Liver (tissue), 3 donors: ENCODE measurements at regions not wholly inside any gene's neighbourhood (a gene's known extent, or its start where the extent isn't known, plus 50 kb on each side); places are given as distances from the start of the nearest gene placed in this dataset.

Experiments
- HNF4G ChIP-seq: IDR thresholded peaks from 2 replicates; pipeline ENCODE4 v1.6.1; 2016; ENCODE audit warnings: antibody characterized with exemption
- JUND ChIP-seq, 2 donors: IDR thresholded peaks; 2 replicates each; pipeline ENCODE4 v1.6.1; 2016; ENCODE audit warnings: antibody characterized with exemption in 2 of 2
- RAD21 ChIP-seq, 2 donors: IDR thresholded peaks; 2 replicates each; pipeline ENCODE4 v1.6.1; 2016; ENCODE audit warnings: antibody characterized with exemption in 2 of 2, mild to moderate bottlenecking in 2 of 2
- TAF1 ChIP-seq: conservative IDR thresholded peaks from 2 replicates; pipeline ENCODE4 v1.6.1; 2016; ENCODE audit warnings: antibody characterized with exemption, mild to moderate bottlenecking
- YY1 ChIP-seq: IDR thresholded peaks from 2 replicates; pipeline ENCODE4 v1.6.1; 2016; ENCODE audit warnings: antibody characterized with exemption, mild to moderate bottlenecking
- TF ChIP-seq, protein P1 (sequence below): fragments of 150-350 bp; IDR thresholded peaks from 2 replicates; pipeline ENCODE4 v1.5.1; 2017; ENCODE audit warnings: improper control_type of control experiment, low read depth, low read length; ENCODE audit not compliant: missing input control
- TF ChIP-seq, protein P2 (sequence below): IDR thresholded peaks from 2 replicates; pipeline ENCODE4 v1.6.1; 2016; ENCODE audit warnings: antibody characterized with exemption, mild to moderate bottlenecking
- TF ChIP-seq, protein P3 (sequence below): IDR thresholded peaks from 2 replicates; pipeline ENCODE4 v1.6.1; 2016; ENCODE audit warnings: antibody characterized with exemption
- TF ChIP-seq, protein P4 (sequence below): IDR thresholded peaks from 2 replicates; pipeline ENCODE4 v1.6.1; 2016; ENCODE audit warnings: antibody characterized with exemption
- donor health status: healthy.
- donor health status: healthy.

DNA sequence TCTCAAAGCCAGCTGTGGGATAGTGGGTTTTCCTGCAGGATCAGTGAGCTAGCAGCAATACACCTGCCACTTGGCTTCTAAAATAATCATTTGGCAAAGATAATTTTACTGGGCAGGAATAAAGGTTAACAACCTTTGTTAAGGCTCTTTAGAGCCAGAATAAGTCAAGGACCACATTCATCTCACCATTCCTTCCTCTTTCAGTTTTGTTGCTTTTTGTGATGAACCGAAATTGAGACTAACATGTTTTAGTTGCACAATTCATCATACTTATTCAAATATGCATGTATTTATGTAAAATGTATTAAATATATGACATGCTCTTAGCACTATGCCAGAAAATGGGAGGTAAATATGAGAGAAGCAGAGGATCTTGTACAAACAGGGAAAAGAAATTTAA is 824.4 kb upstream of the TYRP1 start:
- TF ChIP-seq, protein P1, sequence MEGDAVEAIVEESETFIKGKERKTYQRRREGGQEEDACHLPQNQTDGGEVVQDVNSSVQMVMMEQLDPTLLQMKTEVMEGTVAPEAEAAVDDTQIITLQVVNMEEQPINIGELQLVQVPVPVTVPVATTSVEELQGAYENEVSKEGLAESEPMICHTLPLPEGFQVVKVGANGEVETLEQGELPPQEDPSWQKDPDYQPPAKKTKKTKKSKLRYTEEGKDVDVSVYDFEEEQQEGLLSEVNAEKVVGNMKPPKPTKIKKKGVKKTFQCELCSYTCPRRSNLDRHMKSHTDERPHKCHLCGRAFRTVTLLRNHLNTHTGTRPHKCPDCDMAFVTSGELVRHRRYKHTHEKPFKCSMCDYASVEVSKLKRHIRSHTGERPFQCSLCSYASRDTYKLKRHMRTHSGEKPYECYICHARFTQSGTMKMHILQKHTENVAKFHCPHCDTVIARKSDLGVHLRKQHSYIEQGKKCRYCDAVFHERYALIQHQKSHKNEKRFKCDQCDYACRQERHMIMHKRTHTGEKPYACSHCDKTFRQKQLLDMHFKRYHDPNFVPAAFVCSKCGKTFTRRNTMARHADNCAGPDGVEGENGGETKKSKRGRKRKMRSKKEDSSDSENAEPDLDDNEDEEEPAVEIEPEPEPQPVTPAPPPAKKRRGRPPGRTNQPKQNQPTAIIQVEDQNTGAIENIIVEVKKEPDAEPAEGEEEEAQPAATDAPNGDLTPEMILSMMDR, result no peak
- TF ChIP-seq, protein P2, sequence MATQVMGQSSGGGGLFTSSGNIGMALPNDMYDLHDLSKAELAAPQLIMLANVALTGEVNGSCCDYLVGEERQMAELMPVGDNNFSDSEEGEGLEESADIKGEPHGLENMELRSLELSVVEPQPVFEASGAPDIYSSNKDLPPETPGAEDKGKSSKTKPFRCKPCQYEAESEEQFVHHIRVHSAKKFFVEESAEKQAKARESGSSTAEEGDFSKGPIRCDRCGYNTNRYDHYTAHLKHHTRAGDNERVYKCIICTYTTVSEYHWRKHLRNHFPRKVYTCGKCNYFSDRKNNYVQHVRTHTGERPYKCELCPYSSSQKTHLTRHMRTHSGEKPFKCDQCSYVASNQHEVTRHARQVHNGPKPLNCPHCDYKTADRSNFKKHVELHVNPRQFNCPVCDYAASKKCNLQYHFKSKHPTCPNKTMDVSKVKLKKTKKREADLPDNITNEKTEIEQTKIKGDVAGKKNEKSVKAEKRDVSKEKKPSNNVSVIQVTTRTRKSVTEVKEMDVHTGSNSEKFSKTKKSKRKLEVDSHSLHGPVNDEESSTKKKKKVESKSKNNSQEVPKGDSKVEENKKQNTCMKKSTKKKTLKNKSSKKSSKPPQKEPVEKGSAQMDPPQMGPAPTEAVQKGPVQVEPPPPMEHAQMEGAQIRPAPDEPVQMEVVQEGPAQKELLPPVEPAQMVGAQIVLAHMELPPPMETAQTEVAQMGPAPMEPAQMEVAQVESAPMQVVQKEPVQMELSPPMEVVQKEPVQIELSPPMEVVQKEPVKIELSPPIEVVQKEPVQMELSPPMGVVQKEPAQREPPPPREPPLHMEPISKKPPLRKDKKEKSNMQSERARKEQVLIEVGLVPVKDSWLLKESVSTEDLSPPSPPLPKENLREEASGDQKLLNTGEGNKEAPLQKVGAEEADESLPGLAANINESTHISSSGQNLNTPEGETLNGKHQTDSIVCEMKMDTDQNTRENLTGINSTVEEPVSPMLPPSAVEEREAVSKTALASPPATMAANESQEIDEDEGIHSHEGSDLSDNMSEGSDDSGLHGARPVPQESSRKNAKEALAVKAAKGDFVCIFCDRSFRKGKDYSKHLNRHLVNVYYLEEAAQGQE, result no peak
- TF ChIP-seq, protein P3, sequence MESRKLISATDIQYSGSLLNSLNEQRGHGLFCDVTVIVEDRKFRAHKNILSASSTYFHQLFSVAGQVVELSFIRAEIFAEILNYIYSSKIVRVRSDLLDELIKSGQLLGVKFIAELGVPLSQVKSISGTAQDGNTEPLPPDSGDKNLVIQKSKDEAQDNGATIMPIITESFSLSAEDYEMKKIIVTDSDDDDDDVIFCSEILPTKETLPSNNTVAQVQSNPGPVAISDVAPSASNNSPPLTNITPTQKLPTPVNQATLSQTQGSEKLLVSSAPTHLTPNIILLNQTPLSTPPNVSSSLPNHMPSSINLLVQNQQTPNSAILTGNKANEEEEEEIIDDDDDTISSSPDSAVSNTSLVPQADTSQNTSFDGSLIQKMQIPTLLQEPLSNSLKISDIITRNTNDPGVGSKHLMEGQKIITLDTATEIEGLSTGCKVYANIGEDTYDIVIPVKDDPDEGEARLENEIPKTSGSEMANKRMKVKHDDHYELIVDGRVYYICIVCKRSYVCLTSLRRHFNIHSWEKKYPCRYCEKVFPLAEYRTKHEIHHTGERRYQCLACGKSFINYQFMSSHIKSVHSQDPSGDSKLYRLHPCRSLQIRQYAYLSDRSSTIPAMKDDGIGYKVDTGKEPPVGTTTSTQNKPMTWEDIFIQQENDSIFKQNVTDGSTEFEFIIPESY, result no peak
- TF ChIP-seq RAD21 (IDR thresholded peaks at IDR 0.05), result no peak
- no peak for TF ChIP-seq JUND (IDR thresholded peaks at IDR 0.05)
- TF ChIP-seq, protein P4, sequence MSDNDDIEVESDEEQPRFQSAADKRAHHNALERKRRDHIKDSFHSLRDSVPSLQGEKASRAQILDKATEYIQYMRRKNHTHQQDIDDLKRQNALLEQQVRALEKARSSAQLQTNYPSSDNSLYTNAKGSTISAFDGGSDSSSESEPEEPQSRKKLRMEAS, result no peak
- TF ChIP-seq YY1, result no peak
- no peak for TF ChIP-seq TAF1
- no peak for TF ChIP-seq HNF4G
